ENCODE measurements at regions not wholly inside any gene's neighbourhood (a gene's known extent, or its start where the extent isn't known, plus 50 kb on each side); places are given as distances from the start of the nearest gene placed in this dataset.

DNA sequence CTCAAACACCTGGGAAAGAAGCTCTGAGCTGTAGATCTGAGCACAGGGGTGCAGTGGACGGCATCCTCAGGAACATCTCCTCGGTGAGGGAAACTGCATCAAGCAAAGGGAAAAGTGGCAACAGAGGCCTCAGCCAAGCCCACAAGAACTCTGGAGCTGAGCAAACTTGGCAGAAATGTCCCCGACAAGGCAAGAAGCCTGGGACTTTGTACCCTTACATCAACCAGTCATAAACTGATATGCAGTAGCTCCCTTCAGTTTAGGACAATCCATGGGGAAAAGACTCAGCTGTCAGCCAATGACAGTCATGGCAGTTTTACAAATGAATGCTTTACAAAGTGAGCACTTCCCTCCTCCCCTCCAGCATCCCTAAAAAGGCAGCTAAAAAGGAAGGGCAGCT is 210.0 kb upstream of the DYNLRB2 start:
- TF ChIP-seq, protein P1, sequence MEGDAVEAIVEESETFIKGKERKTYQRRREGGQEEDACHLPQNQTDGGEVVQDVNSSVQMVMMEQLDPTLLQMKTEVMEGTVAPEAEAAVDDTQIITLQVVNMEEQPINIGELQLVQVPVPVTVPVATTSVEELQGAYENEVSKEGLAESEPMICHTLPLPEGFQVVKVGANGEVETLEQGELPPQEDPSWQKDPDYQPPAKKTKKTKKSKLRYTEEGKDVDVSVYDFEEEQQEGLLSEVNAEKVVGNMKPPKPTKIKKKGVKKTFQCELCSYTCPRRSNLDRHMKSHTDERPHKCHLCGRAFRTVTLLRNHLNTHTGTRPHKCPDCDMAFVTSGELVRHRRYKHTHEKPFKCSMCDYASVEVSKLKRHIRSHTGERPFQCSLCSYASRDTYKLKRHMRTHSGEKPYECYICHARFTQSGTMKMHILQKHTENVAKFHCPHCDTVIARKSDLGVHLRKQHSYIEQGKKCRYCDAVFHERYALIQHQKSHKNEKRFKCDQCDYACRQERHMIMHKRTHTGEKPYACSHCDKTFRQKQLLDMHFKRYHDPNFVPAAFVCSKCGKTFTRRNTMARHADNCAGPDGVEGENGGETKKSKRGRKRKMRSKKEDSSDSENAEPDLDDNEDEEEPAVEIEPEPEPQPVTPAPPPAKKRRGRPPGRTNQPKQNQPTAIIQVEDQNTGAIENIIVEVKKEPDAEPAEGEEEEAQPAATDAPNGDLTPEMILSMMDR (IDR thresholded peaks at IDR 0.05), result no peak
- no peak for TF ChIP-seq POLR2A (IDR thresholded peaks at IDR 0.05)

Measured in lower leg skin (tissue), 3 donors.